CD4-positive, alpha-beta T cell treated with Interleukin-21 for 1 hour (primary cell): ENCODE measurements at regions not wholly inside any gene's neighbourhood (a gene's known extent, or its start where the extent isn't known, plus 50 kb on each side); places are given as distances from the start of the nearest gene placed in this dataset.

Source experiments
- DNase-seq: peaks from one replicate; pipeline ENCODE4 v3.0.0-alpha.2; 2020

GRCh38 chr1:22388671-22389450 is 62.8 kb upstream of the ZBTB40 start:
- DNase-seq = no peak

GRCh38 chr1:22393587-22393986 is 58.1 kb upstream of the ZBTB40 start:
- no peak for DNase-seq

- peak; percentile 15 for DNase-seq
Measured at GRCh38 chr1:22398656-22399420, 52.8 kb upstream of the ZBTB40 start.

GRCh38 chr1:22399421-22400091 is 52.1 kb upstream of the ZBTB40 start:
- DNase-seq = no peak
